KOPT-K1 (cell line): ENCODE measurements at regions not wholly inside any gene's neighbourhood (a gene's known extent, or its start where the extent isn't known, plus 50 kb on each side); places are given as distances from the start of the nearest gene placed in this dataset.
"Not testable (repeated sequence)": the region's sequence is repeated elsewhere in the genome, so short reads cannot be mapped to it uniquely, and the experiment has no call there.

Source experiments
- H3K27ac ChIP-seq: fragments of 200-600 bp; sonication (generic); 2 replicates; pipeline ENCODE4 v1.5.1; 2016; ENCODE audit warnings: antibody characterized with exemption, mild to moderate bottlenecking, low read depth, low read length; ENCODE audit not compliant: poor library complexity, severe bottlenecking
- H3K36me3 ChIP-seq: fragments of 200-600 bp; sonication (generic); 2 replicates; pipeline ENCODE4 v1.5.1; 2017; ENCODE audit warnings: antibody characterized with exemption, mild to moderate bottlenecking, low read length, moderate library complexity; ENCODE audit not compliant: insufficient read depth
- H3K9me3 ChIP-seq: fragments of 200-600 bp; sonication (generic); 2 replicates; pipeline ENCODE4 v1.5.1; 2017; ENCODE audit warnings: antibody characterized with exemption, low read length, mild to moderate bottlenecking; ENCODE audit not compliant: insufficient read depth, poor library complexity, severe bottlenecking

DNA sequence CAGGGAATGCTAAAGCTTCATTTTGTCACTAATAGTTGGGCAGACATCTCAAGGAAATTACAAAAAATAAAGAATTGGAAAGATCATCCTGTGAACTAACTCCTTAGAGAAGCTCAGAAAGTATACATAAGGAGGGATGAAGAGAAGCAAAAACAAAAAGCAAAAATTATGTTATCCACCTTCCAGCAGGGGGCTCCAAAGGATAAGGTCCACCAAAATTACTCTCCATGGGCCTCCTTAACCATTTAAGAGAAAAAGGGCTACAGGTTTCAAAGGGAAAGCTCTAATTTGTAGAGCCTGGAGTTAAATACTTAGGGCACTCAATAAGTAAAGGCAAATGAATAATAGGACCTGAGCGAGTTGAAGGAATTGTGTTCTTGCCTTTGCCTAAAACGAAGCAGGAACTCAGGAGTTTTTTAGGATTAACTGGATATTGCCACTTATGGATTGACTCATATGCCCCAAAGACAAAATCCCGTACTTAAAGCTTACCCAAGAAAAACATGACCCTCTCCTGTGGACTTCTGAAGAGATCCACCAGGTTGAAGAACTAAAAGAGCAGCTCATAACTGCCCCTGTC, 1167.9 kb downstream of the DSC3 start:
- H3K27ac ChIP-seq = no peak overlapping the region
- H3K36me3 ChIP-seq = no peaks in the 10 kb centered on the region
- H3K9me3 ChIP-seq = no peaks in the 10 kb centered on the region

DNA sequence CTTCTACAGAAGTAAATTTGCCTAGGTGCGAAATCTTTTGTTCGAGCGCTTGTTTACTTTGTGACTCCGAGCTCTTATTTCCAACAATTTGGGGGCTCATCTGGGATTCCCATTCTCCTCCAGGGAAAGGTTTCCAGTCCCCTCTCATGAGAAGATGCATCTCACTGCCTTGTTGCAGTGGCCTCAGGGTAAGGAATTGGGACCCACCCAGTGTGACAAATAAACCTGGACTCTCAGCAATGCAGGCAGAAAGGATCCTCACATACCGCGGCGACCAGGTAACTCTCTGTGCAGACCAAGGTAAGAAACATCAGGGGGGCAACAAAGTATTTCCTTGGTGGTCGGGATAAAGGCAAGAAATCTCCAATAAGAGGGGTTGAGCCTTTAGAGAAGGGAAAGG, 1169.3 kb downstream of the DSC3 start:
- Histone ChIP-seq H3K36me3 (no peaks in the 10 kb centered on the region), H3K27ac (no peak overlapping the region), H3K9me3 (no peaks in the 10 kb centered on the region)

DNA sequence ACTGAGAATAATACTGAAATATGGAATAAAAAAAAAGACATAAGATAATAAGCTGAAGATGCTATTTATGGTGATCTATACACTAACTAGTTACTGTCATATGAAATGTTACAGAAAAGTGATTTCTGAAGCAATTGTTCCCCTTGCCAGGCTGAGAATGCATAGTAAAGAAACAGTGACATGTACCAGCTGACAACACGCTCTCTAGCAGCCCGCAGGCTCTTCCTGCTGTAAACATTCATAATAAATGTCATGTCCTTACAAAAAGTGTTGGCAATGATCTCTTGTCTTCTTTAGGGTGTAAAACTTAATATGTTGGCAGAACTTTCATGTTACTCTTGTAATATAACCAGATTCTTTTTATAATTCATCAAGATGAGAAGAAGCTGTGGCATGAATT, 1171.3 kb downstream of the DSC3 start:
- no peak overlapping the region for H3K27ac ChIP-seq

DNA sequence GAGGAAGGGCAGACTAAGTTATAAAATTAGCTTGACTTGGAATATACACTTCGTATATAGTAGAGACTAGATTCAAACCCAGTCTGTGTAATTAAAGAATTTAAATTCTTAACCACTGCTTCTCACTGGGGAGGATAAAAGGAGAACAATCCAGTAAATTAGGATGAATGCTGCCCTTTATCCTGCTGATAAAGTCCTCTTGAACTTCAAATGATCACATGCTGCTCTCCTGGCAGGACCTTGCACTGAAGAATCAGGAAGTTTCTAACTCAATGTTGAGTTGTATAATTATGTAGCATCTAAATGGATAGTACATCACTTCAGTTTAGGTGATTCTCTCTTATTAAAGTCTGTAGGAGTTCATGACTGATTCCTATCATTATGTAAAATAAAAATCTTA, 1179.7 kb downstream of the DSC3 start:
- Histone ChIP-seq H3K27ac (no peak overlapping the region), H3K36me3 (no peaks in the 10 kb centered on the region), H3K9me3 (no peaks in the 10 kb centered on the region)

More for the DNA sequence above, 1171.3 kb downstream of the DSC3 start:
- Histone ChIP-seq H3K36me3 (no peaks in the 10 kb centered on the region), H3K9me3 (no peaks in the 10 kb centered on the region)

DNA sequence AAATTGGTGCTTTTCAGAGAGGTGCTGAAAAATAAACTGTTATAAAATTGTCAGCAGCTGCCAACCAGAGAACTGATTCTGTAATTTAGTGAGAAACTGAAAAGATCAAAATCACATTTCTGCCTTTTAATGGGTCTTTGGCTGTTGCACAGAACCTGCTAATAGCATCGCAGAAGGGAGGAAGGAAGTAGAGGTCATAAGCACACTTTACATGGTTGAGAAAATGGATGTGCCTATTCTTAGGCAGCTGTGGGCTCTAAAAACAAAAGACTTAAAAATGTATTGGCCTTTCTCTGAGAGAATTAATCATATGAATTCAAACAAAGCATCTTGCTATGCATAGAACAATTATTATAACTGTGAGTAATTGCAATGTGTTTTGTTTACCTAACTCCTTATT, 1186.9 kb downstream of the DSC3 start:
- Histone ChIP-seq H3K9me3 (no peaks in the 10 kb centered on the region), H3K27ac (no peak overlapping the region), H3K36me3 (no peaks in the 10 kb centered on the region)

DNA sequence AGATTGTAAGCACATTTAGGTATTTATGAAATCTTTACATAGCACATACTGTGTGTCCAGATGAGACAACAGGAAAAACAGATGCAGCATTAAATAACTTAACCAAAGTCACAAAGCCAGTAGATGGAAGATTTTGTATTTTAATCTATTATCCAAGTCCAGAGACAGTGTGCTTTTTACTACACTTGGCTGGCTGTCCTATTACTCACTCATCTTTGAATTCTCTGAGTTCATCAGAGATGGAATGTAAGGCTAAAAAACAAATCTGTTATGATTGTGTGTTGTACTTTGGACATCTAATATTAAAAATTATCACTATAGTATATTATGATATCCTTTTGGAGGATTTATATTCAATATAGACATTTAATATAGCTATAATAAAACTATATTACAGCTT, 1189.4 kb downstream of the DSC3 start:
- Histone ChIP-seq H3K9me3 (no peaks in the 10 kb centered on the region), H3K36me3 (no peaks in the 10 kb centered on the region), H3K27ac (no peak overlapping the region)

DNA sequence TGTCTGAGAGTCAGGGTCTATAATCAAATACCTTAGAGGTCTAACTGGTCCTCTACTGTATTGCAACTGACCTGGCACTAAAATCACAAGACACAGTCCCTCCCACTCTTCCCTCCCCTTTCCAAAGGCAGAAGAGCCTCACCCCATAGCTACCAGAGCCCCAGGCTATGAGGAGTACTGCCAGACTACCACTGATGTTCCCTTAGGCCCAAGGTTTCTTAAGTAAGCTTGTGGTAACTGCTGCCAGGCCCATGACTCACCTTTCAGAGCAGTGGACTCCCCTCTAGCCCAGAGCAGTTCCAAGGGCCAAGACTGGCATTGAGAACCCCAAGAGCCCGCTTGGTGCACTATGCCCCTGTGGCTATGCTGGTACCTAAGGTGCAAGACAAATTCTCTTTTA, 1193.4 kb downstream of the DSC3 start:
- Histone ChIP-seq H3K36me3 (no peaks in the 10 kb centered on the region), H3K9me3 (no peaks in the 10 kb centered on the region)

DNA sequence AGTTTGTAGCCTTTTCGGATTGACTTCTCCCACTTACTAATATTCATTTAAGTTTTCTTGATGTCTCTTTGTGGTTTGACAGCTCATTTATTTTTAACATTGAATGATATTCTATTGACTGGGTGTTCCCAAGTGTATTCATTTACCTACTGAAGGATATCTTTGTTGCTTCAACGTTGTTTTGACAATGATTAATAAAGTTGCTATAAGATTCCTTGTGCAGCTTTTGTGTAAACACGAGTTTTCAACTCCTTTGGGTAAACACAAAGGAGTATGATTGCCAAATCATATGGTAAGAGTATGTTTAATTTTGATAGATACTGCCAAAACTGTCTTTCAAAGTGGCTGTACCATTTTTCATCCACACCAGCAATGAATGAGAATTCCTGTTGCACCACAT, 1200.9 kb downstream of the DSC3 start:
- H3K27ac ChIP-seq = no peak overlapping the region
- H3K36me3 ChIP-seq = no peaks in the 10 kb centered on the region
- H3K9me3 ChIP-seq = no peaks in the 10 kb centered on the region

More for the DNA sequence above, 1193.4 kb downstream of the DSC3 start:
- no peak overlapping the region for H3K27ac ChIP-seq

DNA sequence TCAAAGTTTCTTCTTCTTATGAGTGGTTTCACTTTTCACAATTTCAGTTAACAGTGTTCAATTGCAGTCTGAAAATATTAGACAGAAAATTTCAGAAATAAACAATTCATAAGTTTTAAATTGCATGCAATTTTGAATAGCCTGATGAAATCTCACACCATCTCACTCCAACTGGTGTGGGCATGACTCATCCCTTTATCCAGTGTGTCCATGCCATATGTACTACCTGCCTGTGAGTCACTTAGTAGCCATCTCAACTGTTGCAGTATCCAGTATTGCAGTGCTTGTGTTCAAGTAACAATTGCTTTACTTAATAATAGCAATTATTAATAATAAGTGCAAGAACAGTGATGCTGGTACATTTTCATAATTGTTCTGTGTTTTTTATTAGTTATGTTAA, 1202.5 kb downstream of the DSC3 start:
- Histone ChIP-seq H3K36me3 (no peaks in the 10 kb centered on the region), H3K27ac (no peak overlapping the region), H3K9me3 (no peaks in the 10 kb centered on the region)

DNA sequence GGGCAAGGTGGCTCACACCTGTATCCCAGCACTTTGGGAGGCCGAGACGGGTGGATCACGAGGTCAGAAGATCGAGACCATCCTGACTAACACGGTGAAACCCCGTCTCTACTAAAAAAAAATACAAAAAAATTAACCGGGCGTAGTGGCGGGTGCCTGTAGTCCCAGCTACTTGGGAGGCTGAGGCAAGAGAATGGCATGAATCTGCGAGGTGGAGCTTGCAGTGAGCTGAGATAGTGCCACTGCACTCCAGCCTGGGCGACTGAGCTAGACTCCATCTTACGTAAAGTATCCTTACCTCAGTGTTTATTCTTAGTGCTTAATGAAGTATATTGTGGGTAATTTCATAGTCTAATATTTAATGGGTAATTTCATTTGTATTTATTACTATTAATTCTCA, 1203.6 kb downstream of the DSC3 start:
- H3K9me3 ChIP-seq, H3K36me3 ChIP-seq, H3K27ac ChIP-seq: not testable (repeated sequence)

DNA sequence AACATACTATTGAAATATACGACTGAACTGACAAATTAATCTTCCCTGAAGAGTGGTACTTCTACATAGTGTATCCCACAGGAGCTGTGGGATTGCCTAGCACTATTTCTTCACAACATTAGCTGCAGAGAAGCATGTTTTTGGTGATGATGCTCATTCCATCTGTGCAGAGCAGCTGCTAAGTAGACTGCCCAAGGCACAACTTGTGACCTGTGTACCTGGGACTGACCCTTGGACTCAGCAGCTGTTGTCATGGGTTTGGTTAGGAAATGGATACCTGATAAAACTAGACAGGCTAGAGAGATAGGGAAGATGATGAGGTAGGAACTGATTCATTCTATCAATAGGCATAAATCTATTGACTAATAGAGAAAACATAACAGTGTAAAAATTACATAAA, 1204.0 kb downstream of the DSC3 start:
- H3K27ac ChIP-seq = no peak overlapping the region
- no peaks in the 10 kb centered on the region for H3K9me3 ChIP-seq
- no peaks in the 10 kb centered on the region for H3K36me3 ChIP-seq

DNA sequence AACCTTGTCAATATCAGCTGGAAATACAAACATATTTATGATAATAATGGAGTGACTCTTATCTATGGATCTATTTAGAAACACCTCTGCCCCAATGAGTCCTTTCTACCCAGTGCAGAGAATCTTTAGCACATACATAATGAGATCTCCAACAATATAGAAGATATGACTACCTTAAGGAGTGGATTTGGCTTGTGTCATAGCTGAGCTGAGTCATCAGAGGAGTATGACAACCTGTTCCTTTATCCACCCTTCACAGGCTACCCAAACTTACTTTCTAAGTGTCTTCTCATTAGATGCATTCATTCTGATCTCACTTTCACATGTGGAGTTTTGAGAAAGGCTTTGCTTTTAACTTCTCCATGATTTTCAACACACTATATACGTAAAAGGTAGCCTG, 1218.9 kb downstream of the DSC3 start:
- no peaks in the 10 kb centered on the region for H3K9me3 ChIP-seq
- H3K27ac ChIP-seq = no peak overlapping the region
- H3K36me3 ChIP-seq = no peaks in the 10 kb centered on the region

DNA sequence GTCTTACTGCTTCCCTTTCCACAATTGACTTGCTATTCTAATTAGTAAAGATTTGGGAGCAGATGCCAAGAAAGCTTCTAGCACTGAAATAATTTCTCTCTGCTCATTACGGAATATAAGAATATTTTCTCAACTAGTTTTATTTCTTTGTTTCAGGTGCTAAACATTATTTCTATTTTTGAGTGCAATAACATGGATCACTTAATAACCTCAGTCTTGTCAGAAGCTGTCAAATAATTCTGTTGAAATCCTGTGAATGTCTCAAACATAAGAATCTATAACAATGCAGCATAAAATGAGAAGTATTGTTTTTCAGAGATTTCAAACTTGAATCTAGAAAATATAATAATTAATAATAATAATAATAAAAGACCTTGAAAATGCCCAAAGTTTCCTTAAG, 1221.0 kb downstream of the DSC3 start:
- Histone ChIP-seq H3K9me3 (no peaks in the 10 kb centered on the region), H3K36me3 (no peaks in the 10 kb centered on the region), H3K27ac (no peak overlapping the region)

DNA sequence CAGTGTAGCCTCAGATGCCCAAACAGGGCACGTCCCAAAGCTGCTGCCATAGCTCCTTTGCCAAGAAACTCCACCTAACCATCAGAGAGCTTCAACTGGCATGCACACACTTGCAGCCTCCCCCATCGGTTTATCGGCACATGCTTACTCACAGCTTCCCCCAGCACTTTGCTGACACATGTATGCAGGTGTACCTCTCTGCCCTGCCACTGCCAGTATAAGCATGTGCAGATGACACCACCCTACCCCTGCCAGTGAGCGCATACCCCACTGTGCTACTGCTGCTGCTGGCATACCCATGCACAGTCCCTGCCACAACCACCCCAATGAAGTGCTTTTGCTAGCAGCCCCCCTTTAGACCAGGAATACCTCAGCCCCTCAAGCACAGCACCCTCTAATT, 1231.0 kb downstream of the DSC3 start:
- no peaks in the 10 kb centered on the region for H3K36me3 ChIP-seq
- no peaks in the 10 kb centered on the region for H3K9me3 ChIP-seq
- H3K27ac ChIP-seq = no peak overlapping the region

DNA sequence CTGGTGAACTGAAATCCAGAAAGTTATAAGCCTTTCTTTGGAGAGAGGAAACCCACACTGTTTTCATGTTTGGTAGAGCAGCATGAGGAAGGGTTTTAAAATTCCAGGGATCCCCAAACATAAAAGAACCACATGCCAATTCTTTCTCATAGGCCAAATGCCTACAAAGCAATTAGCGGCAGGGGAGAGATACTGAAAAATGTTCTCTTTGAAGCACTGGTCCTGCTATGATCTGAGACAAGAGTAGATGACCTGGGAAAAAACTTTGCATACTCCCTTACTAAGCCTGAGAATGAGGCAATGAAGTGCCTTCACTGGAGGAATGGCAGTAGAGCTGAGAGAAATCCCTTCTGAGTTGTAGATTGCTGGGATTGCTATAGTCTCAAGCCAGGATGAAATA, 1261.7 kb downstream of the DSC3 start:
- Histone ChIP-seq H3K27ac (no peak overlapping the region), H3K9me3 (no peaks in the 10 kb centered on the region), H3K36me3 (no peaks in the 10 kb centered on the region)

DNA sequence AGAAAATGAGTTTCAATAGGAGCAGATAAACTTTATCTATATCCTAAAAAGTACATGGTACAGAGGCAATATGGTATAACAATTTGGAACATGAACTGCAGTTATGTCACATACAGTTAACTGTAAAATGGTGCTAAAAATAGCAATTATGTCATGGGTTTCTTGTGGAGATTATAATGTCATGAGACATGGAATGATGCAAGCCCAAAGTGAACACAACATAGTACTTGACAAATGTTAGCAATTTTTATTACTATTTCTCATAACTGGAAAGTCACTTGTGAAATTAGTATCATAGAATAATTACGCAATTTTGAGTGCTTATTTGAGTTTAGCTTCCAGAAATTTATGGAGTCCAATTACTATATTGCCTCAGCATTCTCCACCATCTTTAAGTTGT, 1263.4 kb downstream of the DSC3 start:
- Histone ChIP-seq H3K36me3 (no peaks in the 10 kb centered on the region), H3K9me3 (no peaks in the 10 kb centered on the region), H3K27ac (no peak overlapping the region)

DNA sequence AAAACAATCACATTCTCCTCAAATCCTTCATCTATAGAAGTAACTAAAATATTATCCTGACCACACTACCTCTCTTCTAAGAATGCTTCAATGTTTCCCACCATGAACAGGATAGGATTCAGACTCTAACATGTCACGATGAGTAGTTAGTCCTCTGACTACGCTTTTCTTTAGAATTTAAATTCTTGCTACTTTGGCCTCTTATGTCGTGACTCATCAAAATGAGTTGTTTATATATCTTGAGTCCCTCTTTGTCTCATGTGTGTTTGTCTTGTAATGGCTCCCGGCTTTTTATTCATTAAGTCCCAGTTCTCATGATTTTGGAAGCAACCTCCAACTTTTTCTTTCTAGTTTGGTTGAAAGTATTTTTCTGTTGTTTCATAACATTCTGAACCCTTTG, 1289.2 kb downstream of the DSC3 start:
- Histone ChIP-seq H3K9me3 (no peaks in the 10 kb centered on the region), H3K36me3 (no peaks in the 10 kb centered on the region), H3K27ac (no peak overlapping the region)
